Endodermal cell (in vitro differentiated cells): ENCODE measurements at regions not wholly inside any gene's neighbourhood (a gene's known extent, or its start where the extent isn't known, plus 50 kb on each side); places are given as distances from the start of the nearest gene placed in this dataset.

ENCODE experiments used
- DNase-seq: peaks from one replicate; pipeline ENCODE4 v3.0.0-alpha.2; 2017
- H3K27ac ChIP-seq: 2 replicates; pipeline ENCODE4 v1.5.1; 2013; ENCODE audit warnings: mild to moderate bottlenecking, low read depth, low read length, moderate library complexity
- H3K27me3 ChIP-seq: 2 replicates; pipeline ENCODE4 v1.6.1; 2013; ENCODE audit warnings: mild to moderate bottlenecking, low read length, moderate library complexity; ENCODE audit not compliant: insufficient read depth, control insufficient read depth, poor library complexity, severe bottlenecking
- H3K36me3 ChIP-seq: 2 replicates; pipeline ENCODE4 v1.7.0; 2013; ENCODE audit warnings: mild to moderate bottlenecking, low read length, moderate library complexity; ENCODE audit not compliant: control insufficient read depth, insufficient read depth
- H3K4me1 ChIP-seq: one replicate; pipeline ENCODE4 v1.7.0; 2013; ENCODE audit warnings: low read length; ENCODE audit not compliant: control insufficient read depth, insufficient read depth
- H3K4me3 ChIP-seq: 2 replicates; pipeline ENCODE4 v1.5.1; 2013; ENCODE audit warnings: mild to moderate bottlenecking, low read length, moderate library complexity
- H3K9ac ChIP-seq: 2 replicates; pipeline ENCODE4 v1.6.1; 2013; ENCODE audit warnings: mild to moderate bottlenecking, low read length, moderate library complexity; ENCODE audit not compliant: poor library complexity, severe bottlenecking; ENCODE audit errors: extremely low read depth
- H3K9me3 ChIP-seq: 2 replicates; pipeline ENCODE4 v1.6.1; 2013; ENCODE audit warnings: mild to moderate bottlenecking, low read length, moderate library complexity; ENCODE audit not compliant: control insufficient read depth
- H3K27ac Mint-ChIP-seq: 2 replicates; pipeline ENCODE4 v1.8.0; 2020; ENCODE audit warnings: mixed read lengths
- H3K27me3 Mint-ChIP-seq: 2 replicates; pipeline ENCODE4 v1.8.0; 2021; ENCODE audit warnings: mild to moderate bottlenecking, mixed read lengths; ENCODE audit not compliant: insufficient read depth
- H3K36me3 Mint-ChIP-seq: 2 replicates; pipeline ENCODE4 v1.8.0; 2020; ENCODE audit warnings: low read depth, mixed read lengths
- H3K4me1 Mint-ChIP-seq: 2 replicates; pipeline ENCODE4 v1.8.0; 2020; ENCODE audit warnings: mixed read lengths
- H3K4me3 Mint-ChIP-seq: 2 replicates; pipeline ENCODE4 v1.8.0; 2020; ENCODE audit warnings: mild to moderate bottlenecking, moderate library complexity, mixed read lengths
- H3K9me3 Mint-ChIP-seq: 2 replicates; pipeline ENCODE4 v1.8.0; 2020; ENCODE audit warnings: mild to moderate bottlenecking, mixed read lengths
- CTCF ChIP-seq: fragments of 200-600 bp; sonication (generic); conservative IDR thresholded peaks from 2 replicates; pipeline ENCODE4 v1.5.0; 2021; ENCODE audit warnings: antibody characterized with exemption, mild to moderate bottlenecking
- WGBS, 2 experiments: methylation state at CpG; one replicate each; pipeline versions ENCODE4 v1.1.5 to v1.1.7; 2013; ENCODE audit warnings: missing lambda C conversion rate in 2 of 2, mixed read lengths in 1 of 2; ENCODE audit not compliant: insufficient coverage in 1 of 2, insufficient read length in 1 of 2; 5-methylcytosine and 5-hydroxymethylcytosine counted together

GRCh38 chr20:23232219-23232581, 118.4 kb upstream of the NXT1 start:
- no peaks in the 10 kb centered on the region for H3K36me3 Mint-ChIP-seq
- peaks cover 22% of the 10 kb centered on the region for H3K27me3 Mint-ChIP-seq
- 92 to 95% methylated on average over 4 of the region's 4 CpGs for WGBS, 2 experiments
- peaks cover 17% of the 10 kb centered on the region for H3K9me3 Mint-ChIP-seq
- H3K4me1 ChIP-seq: no peaks in the 10 kb centered on the region
- H3K27ac Mint-ChIP-seq: no peak overlapping the region
- H3K9me3 ChIP-seq: peaks cover 12% of the 10 kb centered on the region
- H3K4me1 Mint-ChIP-seq: peaks cover 1% of the 10 kb centered on the region
- no peak for TF ChIP-seq CTCF
- no peaks in the 10 kb centered on the region for H3K36me3 ChIP-seq
- H3K4me3 ChIP-seq: no peak overlapping the region
- no peaks in the 10 kb centered on the region for H3K27me3 ChIP-seq
- no peak overlapping the region for H3K4me3 Mint-ChIP-seq
- no peak overlapping the region for H3K9ac ChIP-seq
- DNase-seq: no peak
- no peak overlapping the region for H3K27ac ChIP-seq

- Histone ChIP-seq H3K27ac (no peak overlapping the region), H3K4me3 (no peak overlapping the region), H3K9me3 (peaks cover 12% of the 10 kb centered on the region), H3K9ac (no peak overlapping the region), H3K27me3 (no peaks in the 10 kb centered on the region), H3K4me1 (no peaks in the 10 kb centered on the region), H3K36me3 (no peaks in the 10 kb centered on the region)
- H3K4me3 Mint-ChIP-seq: no peak overlapping the region
- H3K4me1 Mint-ChIP-seq: peaks cover 1% of the 10 kb centered on the region
- no peak for DNase-seq
- peaks cover 21% of the 10 kb centered on the region for H3K27me3 Mint-ChIP-seq
- TF ChIP-seq CTCF: no peak
- H3K36me3 Mint-ChIP-seq: no peaks in the 10 kb centered on the region
- no peak overlapping the region for H3K27ac Mint-ChIP-seq
- 91 to 93% methylated on average over 4 to 6 of the region's 6 CpGs for WGBS, 2 experiments
- H3K9me3 Mint-ChIP-seq: peaks cover 17% of the 10 kb centered on the region
Observed at GRCh38 chr20:23231561-23232218, 118.9 kb upstream of the NXT1 start.

GRCh38 chr20:23230766-23231385, 119.7 kb upstream of the NXT1 start:
- no peak for DNase-seq
- peaks cover 17% of the 10 kb centered on the region for H3K9me3 Mint-ChIP-seq
- no peak overlapping the region for H3K4me3 Mint-ChIP-seq
- Histone ChIP-seq H3K36me3 (no peaks in the 10 kb centered on the region), H3K9me3 (peaks cover 12% of the 10 kb centered on the region), H3K27me3 (no peaks in the 10 kb centered on the region), H3K27ac (no peak overlapping the region), H3K4me1 (peaks cover under 1% of the 10 kb centered on the region), H3K9ac (no peak overlapping the region), H3K4me3 (no peak overlapping the region)
- H3K4me1 Mint-ChIP-seq: peaks cover 1% of the 10 kb centered on the region
- WGBS, 2 experiments: 91 to 92% methylated on average over 16 of the region's 16 CpGs
- H3K27ac Mint-ChIP-seq: no peak overlapping the region
- peaks cover 21% of the 10 kb centered on the region for H3K27me3 Mint-ChIP-seq
- TF ChIP-seq CTCF: no peak
- H3K36me3 Mint-ChIP-seq: no peaks in the 10 kb centered on the region
